ENCODE measurements at regions not wholly inside any gene's neighbourhood (a gene's known extent, or its start where the extent isn't known, plus 50 kb on each side); places are given as distances from the start of the nearest gene placed in this dataset.

- TF ChIP-seq CTCF (optimal IDR thresholded peaks at IDR 0.05 in 1 of 3, IDR thresholded peaks at IDR 0.05 in 1 of 3, conservative IDR thresholded peaks at IDR 0.05 in 1 of 3; ENCODE audit: extremely low read depth in 1 of 3, insufficient read depth in 2 of 3, low read length in 3 of 3) = no peak
- no peak for TF ChIP-seq EZH2 (IDR thresholded peaks at IDR 0.05; ENCODE audit: low read length)
Observed at GRCh38 chr12:31794745-31795144, 65.9 kb upstream of the AMN1 start.

Data from keratinocyte (primary cell).